BJ (cell line): ENCODE measurements at regions not wholly inside any gene's neighbourhood (a gene's known extent, or its start where the extent isn't known, plus 50 kb on each side); places are given as distances from the start of the nearest gene placed in this dataset. TPM values are rescaled to one million over a fixed set of nuclear protein-coding genes. Genes with fewer than 3 reads are reported as not detected.

Source experiments
- CTCF ChIA-PET: fragments of 350-600 bp; formaldehyde crosslinking; extraction: SDS; loops from one replicate; lab custom pipeline; 2021; ENCODE audit warnings: antibody characterized with exemption, inconsistent platforms; lab: Yijun Ruan, JAX
- POLR2A ChIA-PET: fragments of 300-600 bp; sonication (Branson Sonifier 250); formaldehyde crosslinking; extraction: SDS; loops from one replicate; lab custom pipeline; 2021; ENCODE audit warnings: antibody characterized with exemption; lab: Charles Lee
- DNase-seq: peaks from one replicate; pipeline ENCODE4 v3.0.0-alpha.2; 2011; ENCODE audit warnings: low read depth
- H3K27me3 ChIP-seq: 2 replicates; pipeline ENCODE4 v1.6.0; 2011; ENCODE audit warnings: low read length; ENCODE audit not compliant: control insufficient read depth, insufficient read depth
- H3K36me3 ChIP-seq: 2 replicates; pipeline ENCODE4 v1.5.1; 2011; ENCODE audit warnings: low read length; ENCODE audit not compliant: control insufficient read depth, insufficient read depth
- H3K4me3 ChIP-seq: 2 replicates; pipeline ENCODE4 v1.5.1; 2011; ENCODE audit warnings: low read depth, mild to moderate bottlenecking, control low read depth, low read length
- small RNA-seq: library from RNA; depleted of rRNA; stranded (forward); fragments of <200 nt; gene quantifications from one replicate; pipeline ENCODE3, GENCODE V24; 2012; ENCODE audit warnings: low replicate concordance, low read depth; ENCODE audit not compliant: insufficient read length
- TF ChIP-seq, protein P1 (sequence below): IDR thresholded peaks from 2 replicates; pipeline ENCODE4 v1.5.1; 2011; ENCODE audit warnings: low read depth, mild to moderate bottlenecking, control low read depth, inconsistent platforms, low read length, moderate library complexity; ENCODE audit not compliant: insufficient read depth

DNA sequence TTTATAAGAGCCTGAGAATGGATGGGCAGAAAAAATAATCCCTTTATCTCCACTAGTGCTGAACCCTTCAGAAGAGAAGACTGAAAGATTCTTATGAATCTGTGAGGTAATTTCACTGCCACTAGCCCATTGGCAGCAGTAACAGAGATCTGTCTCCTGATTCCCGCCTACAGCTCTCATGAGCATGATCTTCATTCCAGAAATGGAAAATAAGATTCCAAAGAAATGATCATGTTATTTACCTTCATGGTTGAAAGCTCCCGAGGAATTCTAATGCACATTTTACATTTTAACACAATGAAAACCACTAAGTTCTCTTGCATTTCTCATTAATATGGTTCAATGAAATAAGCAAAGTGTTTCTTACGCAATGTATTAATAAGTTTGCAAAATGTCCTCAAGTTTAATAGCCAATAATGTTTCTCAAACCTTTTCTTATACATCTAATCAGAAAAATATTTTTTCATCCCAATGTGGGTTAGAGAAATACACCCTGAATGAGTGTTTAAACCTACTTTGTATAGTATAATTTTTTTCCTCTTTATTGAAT, 905.6 kb downstream of the TMEM182 start:
- DNase-seq = no peak
- Histone ChIP-seq H3K36me3 (no peaks in the 10 kb centered on the region), H3K27me3 (no peaks in the 10 kb centered on the region), H3K4me3 (no peak overlapping the region)
- ChIA-PET CTCF (no interaction called here), POLR2A (no interaction called here)
- TF ChIP-seq, protein P1, sequence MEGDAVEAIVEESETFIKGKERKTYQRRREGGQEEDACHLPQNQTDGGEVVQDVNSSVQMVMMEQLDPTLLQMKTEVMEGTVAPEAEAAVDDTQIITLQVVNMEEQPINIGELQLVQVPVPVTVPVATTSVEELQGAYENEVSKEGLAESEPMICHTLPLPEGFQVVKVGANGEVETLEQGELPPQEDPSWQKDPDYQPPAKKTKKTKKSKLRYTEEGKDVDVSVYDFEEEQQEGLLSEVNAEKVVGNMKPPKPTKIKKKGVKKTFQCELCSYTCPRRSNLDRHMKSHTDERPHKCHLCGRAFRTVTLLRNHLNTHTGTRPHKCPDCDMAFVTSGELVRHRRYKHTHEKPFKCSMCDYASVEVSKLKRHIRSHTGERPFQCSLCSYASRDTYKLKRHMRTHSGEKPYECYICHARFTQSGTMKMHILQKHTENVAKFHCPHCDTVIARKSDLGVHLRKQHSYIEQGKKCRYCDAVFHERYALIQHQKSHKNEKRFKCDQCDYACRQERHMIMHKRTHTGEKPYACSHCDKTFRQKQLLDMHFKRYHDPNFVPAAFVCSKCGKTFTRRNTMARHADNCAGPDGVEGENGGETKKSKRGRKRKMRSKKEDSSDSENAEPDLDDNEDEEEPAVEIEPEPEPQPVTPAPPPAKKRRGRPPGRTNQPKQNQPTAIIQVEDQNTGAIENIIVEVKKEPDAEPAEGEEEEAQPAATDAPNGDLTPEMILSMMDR = no peak

DNA sequence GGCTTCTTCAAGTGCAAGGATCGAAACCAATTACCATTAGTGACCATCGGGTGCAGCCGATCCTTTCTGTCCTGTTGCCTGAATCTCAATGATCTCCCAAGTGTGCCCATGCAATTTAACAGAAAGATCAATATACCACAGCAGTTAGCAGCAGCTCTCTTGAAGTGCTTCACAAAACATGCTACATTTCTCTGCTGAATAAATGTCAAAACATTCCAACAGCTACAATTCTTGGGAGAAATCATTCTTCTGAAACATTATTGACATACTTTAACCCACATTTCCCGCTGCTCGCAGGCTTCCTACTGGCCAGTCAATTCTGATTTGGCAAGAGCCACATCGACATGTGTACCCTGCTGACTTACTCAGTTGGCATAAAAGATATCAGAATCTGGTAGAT, 907.7 kb downstream of the TMEM182 start:
- no peak for DNase-seq
- ChIA-PET CTCF (no interaction called here), POLR2A (no interaction called here)
- TF ChIP-seq, protein P1 = no peak
- H3K36me3 ChIP-seq = no peaks in the 10 kb centered on the region
- H3K4me3 ChIP-seq = no peak overlapping the region
- no peaks in the 10 kb centered on the region for H3K27me3 ChIP-seq

Small RNA genes lying in the stretch of these regions (small RNA-seq; reads per million reads assigned to genes)
- gene AC010881.1 (not detected), gene AC018880.2 (not detected)
